ENCODE measurements at regions not wholly inside any gene's neighbourhood (a gene's known extent, or its start where the extent isn't known, plus 50 kb on each side); places are given as distances from the start of the nearest gene placed in this dataset.
A peak's percentile ranks its signal among the peaks of the same experiment; 100 is the strongest.
"Not testable (repeated sequence)": the region's sequence is repeated elsewhere in the genome, so short reads cannot be mapped to it uniquely, and the experiment has no call there.

DNA sequence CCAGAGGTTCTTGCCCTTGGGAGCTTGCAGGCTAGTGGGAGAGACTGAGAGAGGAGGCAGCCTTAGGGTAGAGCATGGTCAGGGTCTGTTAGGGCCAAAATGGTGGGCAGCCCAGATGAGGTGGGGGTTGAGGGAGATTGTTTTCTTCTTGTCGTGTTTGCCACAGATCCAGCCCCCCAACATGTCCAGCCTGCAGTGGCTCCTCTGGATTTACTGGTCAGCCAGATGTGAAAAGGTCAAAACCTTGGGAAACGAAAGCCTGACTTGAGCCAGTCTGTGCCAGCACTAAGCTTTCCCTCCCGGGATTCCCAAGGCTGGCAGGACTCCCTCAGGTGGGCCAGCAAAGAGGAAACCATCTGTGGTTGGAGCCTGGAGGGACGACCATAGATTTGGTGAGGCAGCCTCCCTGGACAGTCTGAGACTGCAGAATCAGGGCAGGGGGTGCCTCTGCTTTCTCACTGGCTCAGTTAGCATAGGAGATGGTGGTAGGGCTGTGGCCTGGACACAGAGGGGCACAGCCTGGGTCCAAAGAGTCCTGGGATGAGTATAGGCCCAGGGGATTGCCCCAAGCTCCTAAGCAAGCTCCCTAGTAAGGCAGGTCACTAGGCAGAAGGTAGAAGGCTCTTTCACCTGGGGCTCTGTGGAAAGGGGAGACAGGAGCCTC is 51.2 kb upstream of the PRR23C start:
- DNase-seq: no peak

DNA sequence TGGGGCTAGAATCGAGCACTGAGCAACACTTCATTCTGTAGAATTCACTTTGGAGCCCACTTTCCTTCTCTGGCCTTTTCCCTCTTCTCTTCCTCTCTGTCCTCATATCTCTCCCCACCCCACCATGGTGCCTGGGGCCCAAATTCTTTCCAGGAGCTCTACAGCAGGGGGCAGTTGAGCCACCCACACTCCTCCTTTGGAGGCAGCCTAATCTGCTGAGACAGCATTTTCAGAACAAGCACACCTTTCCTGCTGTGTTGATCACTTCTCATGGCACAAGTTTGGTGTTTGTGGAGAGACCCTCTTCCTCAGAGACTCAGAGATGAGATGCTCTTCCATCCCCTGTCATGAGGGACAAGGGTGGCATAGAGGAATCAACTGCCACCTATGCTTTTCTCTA is 52.0 kb upstream of the PRR23C start:
- DNase-seq: no peak

DNA sequence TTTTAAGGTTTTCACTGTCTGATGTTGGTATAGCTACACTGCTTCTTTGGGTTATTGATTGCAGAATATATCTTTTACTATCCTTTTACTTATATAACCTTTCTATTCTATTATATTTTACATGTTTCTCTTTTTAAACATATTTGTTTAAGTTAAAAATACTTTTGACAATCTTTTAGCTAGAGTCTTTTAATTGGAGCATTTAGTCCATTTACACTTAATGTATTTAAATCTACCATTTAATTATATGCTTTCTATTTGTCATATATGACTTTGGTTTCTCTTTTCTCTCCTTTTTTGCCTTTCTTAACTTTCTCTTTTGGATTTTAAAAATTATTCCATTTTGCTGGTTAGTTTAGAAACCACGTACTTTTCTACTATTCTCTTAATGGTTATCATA is 53.7 kb upstream of the PRR23C start:
- no peak for DNase-seq

DNA sequence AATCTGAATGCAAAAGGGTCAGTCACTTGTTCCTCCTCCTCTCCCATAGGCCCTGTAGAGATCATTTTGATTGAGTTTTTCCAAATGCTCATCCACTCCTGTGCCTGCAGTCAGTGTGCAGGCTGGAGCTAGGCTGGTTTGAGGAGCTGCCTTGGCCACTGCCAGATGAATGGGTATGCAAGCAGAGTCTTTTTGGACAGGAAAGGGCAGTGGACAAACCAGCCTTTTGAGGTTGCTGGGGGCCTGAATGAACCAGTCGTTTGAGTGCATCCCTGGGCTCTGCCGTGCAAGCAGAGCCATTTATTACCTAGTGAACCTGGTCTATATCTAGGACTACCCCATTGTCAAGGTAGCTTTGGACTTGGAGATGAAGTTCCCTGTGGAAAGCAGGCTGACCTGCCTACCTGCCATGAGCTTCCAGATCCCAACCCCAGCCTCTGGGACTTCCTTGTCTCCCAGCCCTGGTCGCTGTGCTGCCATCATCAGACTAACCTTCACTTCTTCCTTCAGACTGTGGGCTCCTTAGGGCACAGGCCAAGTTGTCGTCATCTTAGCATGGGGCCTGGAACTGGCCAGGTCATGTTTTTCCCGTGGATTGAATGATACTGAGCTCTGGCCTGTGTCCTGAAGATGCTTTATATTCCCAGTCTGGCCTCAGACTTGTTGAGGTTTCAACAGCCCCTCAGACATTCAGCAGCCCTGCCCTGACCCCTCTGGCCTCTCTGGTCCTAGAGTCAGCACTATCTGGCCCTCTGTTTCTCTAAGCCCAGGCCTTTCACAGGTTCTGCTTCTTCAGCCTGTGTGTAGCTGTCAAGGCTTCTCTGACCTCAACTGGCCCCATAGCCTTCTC is 55.5 kb upstream of the PRR23C start:
- no peak for DNase-seq

DNA sequence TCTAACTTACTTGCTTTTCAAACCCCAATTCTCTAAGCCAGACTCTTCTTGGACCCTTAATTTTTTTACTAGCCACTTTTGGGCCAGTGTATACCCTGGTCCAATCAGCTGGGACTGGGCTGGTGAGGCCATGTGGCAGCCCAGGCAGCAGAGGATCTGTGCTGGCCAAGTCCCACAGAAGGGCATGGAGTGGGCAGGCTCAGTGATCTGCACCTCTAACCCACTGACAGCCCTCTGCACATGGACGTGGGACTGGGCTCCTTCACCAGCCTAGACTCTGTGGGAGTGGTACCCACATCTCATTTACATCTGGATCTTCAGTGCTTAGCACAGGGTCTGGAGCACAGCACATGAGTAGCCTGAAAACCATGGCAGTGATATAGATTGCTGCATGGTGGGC is 56.1 kb upstream of the PRR23C start:
- DNase-seq: no peak

DNA sequence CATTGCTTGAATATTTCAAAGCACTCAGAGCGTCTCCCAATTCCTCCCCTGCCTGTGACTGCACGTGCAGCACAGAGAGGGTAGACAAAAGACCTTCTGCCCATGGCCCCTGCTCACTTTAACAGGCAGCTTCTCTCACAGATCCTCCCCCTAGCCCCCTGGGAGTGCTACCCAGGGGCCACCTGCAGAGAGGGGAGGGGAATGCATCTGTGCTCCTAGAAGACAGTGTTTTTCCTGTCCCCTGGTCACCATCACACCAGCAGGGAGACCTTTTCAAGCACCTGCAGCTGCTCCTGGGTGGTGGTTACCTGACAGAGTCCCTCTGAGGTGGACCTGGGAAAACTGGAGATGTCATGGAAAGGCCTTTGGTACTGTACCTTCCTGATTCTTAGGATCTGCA is 56.7 kb upstream of the PRR23C start:
- no peak for DNase-seq

DNA sequence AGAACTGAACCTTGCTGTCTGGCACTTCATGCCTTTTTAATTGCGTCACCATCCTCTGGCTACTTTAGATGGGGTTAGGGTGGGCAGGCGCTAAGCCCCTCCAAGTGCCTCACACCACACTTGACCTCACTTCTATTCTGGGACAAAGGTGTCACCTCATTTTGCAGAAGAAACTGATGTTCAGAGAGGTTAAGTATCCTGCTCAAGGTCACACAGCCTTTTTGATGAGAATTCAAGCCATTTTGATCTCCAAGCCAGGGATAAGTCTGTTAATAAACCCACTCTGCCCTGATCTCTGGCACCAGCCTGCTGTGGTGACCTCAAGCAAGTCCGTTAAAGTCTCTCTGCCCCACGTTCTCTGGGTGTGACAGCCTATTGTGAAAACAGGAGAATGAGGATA is 58.8 kb upstream of the PRR23C start:
- DNase-seq: no peak

DNA sequence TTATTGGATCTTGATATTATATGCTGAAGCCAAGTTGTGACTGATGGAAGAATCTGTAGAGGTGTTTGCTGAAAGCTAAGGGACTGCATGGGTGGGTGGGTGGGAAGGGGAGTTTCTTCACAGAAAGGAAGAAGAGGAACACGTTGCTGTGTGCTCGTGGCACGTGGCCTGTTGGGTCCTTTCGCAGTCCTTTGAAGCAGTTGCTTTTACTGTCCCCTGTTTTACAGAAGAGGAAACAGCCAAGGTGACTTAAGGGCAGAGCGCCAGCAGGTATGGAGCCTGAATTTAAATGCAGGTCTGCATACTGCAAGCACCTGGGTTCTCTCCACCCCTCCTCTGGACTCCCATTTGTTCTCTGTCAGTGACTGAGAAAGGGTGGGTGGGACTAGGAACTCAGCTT is 59.4 kb upstream of the PRR23C start:
- no peak for DNase-seq

DNA sequence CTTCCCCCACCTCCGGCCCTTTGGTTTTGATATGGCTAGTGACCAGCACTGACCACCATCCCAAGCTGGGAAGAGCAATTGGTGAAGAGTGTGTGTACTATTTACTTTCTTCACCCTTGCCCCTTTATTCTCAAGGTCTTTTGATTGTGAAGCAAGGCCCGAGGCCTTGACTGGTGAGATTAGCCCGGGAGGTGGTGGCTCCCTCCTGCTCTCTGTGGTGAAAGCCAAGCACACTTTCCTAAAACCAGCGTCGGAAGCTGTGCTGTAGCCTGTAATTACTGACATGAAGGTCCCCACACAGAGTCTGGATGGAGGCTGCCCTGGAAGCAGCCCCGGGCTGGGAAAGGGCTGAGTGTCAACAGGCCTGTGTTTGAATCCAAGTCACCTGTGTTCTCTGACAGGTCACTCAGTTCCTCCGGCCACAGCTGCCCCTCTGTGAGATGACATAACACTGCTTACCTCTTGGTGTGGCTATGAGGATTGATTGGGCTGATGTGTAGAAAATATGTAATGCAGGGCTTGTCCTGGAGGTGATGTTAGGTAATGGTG is 60.5 kb upstream of the PRR23C start:
- DNase-seq: no peak

DNA sequence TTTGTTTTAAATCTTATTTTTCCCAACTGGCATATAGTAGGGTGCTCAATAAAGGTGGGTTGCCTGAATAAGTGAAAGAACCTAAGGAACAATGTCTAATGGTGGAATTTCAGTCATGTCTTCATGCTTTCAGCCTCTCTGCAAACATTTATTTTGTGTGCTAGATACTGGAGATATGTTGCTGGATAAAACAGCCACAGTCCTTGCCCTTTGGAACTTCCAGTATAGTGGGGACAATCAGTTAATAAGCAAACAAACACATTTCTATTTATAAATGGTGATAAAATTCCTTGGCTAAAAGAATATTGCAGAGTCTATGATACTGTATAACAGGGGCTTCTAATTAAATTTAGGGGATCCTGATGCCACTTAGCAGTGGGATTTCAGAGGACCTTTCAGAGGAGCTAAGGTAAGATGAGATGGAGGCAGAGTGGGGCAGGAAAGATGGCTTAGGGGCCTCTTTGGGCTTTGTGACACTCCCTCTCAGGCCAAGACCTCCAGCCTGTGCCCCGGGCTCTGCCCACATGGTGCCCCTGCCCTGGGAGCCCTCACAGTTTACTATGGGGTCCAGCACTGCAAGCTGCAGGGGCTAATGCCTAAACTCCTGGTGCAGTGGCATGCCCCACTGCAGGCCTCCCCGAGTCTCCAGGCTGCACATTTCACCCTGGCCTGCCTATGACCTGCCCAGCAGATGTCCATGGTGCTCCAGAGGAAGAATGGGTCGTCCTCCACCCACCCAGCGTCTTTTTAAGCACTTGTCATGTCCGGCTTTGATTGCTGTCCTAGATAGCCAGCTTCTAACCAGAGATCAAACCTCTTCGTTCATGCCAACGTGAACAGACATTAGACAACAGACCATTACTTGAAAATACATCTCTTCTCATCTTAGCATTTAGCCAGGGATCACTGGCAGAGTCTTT is 61.6 kb upstream of the PRR23C start:
- DNase-seq: no peak

DNA sequence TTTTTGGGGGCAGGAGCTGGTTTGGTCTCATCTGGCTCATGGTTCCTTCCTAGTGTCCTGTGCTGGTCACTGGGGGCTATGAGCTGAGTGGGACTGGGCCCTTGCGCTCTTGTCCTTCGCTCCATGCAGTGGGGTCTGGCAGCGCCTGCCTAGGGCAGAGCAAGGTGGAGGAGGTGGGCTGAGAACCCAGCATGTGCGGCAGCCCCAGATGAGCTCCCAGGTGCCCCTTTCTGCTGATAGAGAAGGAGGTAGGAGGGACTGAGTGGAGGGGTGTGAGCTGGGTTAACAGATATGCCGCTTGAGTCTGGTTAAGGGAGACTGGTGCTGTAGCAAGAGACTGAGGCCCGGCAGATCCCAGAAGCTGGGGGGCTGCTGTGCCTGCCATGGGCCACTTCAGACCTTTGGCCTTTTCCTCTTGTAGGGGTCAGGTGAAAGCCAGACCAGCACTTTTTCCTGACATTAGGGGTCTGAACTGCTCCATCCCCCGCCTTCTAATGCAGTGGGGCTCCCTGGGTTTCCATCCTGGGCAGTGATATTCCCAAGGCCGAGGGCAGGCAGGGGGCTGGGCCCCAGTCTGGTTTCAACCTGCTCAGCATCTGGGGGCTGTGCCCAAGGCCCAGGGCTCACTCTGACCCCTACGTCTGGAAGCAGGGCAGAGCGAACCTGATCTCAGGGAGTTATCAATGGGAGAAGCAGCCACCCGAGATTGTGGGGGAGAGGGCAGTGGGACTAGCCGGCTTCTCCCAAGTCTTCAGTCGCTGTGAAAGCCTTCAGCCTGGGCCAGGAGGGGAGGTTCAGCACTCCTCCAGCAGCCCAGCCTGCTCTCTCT is 62.9 kb upstream of the PRR23C start:
- no peak for DNase-seq

DNA sequence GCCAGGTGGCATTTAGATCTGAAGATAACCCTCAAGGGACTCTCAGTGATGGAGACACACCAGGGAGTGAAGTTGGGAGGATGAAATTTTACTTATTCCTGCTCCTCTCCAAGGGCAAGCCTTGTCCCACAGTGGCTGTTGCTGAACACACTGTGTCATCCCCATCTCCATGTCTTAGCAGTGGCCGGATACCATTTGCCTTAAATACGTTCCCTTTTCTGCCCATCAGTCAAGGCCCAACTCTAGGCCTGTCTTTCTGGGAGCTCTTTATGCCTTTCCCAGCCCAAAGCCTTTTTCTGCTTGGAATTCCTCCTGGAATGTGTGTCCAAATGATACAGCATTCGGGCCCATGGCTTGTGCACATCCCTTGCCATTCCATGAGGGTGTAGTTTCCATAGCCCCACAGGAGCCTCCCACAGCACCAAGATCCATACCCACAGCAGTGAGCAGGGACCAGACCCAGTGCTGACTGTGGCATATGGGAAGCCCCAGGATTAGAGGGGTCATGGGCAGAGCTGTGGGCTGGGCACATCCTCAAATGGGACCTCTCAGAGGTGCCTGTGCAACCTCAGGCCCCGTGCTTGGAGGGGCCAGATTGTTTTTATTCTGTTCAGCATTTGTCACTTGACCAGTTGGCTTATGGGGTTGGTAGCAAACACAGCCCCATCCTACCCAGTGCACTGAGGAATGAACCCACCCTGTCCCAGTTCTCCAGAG is 63.7 kb upstream of the PRR23C start:
- DNase-seq: no peak

DNA sequence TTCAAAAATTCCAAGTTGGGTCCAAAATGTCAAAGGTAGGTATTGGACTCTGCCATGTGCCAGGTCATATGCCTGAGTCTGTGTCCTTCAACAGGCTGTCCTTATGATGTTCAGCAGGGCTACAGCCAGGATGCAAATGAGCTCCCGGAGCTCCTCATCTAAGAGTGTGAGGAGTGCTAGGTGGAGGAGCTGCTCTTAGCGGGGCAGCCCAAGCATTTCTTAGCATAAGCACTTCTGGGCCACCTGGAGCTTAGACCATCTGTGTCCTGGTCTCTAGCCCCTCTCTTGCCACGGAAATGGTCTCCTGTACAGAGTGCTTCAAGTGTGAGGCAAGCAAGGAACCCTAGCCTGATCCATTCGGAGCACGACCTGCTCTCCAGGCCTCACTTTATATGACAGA is 64.6 kb upstream of the PRR23C start:
- no peak for DNase-seq

DNA sequence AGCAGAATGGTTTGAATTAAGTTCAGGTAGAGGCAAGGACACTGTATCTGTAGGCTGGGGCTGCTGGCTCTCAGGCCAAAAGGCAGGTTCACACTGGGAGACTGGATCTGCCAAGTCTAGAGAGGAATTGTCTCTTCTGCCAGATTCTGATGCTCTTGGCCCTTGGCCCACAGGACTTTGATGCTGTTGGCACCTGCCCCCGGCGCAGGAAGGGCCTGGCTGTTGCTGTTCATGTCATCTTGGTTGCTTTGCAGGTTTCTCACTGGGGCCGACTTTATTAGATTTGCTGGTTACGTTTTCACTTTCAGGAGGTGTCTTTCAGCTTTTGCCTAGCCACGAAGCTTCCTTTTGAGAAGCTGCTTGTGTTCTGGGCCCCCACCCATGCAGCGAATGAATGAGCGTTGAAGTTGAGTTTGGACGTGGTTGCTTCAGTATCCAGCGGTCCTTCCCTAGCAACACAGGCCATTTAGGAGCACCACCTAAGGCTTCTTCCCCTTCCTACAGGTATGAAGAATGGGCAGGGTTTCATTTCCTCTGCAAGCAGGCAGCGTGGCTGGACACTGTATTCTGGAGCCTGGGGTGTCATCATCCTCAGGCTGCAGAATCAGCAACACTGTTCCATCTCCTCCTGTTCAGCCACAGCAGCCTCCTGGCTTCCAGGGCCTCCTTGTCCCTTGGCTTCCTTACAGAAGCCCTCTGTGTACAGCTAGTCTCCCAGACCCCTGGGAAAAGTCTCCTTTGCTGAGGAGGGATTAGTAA is 65.6 kb upstream of the PRR23C start:
- DNase-seq: no peak

DNA sequence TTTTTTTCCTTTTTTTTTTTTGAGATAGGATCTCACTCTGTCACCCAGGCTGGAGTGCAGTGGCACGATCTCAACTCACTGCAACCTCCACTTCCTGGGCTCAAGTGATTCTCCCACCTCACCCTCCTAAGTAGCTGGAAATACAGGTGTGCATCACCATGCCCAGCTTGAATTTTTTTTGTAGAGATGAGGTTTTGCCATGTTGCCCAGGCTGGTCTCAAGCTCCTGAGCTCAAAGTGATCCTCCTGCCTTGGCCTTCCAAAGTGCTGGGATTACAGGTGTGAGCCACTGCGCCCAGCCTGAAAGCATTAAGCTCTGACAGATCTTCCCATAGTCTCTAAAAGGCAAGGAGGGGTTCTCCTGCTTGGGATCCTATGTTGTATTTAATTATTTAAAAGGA is 66.2 kb upstream of the PRR23C start:
- DNase-seq: not testable (repeated sequence)

DNA sequence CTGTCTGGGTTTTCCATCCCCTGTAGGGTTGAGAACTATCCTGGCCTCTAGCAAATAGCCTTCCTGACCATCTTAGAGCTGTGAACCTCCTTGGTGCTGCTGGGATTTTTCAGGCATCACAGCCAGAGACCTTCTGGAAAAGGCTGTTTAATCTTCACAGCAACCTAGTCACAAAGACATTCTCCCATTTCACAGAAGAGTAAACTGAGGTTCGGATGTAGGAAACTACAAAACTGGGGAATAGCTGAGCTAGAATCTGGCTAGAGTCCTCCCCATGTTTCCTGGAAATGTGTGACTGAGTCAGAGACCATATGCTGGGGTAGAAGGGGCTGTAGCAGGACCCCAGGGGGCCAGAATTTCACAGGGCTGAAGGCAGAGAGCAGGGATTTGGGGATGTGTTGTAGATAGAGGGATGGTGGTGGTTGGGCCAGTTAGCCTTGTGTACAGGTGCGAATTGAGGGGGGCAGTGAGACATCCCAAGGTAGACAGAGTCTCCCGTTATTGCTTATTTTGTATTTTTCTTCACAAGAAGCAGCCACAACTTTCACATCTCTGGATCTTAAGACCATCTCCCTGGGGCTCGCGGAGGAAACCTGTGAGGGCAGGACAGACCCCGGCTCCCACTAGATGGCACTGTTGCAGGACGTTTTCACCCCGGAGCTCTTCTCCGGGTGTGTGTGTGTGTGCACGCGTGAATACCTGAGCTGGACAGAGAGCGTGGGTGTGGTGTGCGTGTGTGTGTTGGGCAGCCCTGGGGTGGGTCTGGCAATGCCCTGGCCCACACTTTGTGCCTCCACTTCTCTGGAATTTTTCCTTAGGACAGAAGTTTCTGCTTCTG is 66.9 kb upstream of the PRR23C start:
- peak; percentile 65 to 73 for DNase-seq

DNA sequence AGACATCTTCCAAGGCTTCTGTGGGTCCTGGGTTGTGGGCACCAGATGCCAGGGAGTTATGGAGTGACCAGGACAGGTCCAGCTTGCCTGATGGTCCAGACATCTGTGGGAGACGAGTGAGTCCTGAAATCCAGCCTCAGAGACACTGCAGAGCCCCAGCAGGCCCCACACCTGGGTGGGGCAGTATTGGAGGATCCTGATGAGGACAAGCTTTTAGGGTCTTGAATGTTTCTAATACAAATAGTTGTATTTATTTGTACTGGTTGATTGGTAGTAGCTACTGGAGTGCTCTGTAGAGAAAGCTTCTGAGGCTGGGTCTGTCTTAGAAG is 67.5 kb upstream of the PRR23C start:
- no peak for DNase-seq

DNA sequence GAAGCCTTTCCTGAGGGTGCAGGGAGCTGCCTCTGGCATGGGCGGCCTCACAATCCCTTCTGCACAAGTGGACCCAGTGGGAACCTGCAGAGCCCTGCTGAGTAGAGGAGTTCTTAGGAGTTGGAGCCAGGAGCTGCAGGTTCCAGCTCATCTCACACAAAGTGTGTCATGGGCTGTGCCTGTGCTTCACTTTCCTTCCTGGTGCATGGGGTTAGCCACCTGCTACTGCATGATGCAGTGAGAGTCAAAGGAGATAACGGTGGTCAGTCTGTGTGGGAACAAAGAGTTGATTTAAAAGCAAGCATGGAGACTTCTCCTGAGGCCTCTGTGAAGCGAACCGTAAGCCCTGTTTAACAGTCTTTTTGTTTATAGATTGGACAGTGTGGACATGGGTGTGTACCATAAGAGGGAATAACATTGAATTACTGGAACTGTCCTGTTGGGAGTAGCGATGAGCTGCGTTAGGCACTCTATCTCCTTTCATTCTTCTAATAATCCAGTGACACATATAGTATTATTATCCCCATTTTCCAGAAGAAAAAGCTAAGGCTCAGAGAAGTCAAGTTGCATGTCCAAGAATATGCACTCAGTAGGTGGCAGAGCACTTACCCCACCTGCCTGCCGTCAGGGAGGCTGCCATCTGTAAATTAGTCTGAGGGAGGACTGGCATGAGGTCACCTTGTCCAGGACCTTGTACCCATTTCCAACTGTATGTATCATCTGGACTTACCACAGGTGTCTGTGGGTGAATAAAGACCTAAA is 68.7 kb upstream of the PRR23C start:
- DNase-seq: no peak

DNA sequence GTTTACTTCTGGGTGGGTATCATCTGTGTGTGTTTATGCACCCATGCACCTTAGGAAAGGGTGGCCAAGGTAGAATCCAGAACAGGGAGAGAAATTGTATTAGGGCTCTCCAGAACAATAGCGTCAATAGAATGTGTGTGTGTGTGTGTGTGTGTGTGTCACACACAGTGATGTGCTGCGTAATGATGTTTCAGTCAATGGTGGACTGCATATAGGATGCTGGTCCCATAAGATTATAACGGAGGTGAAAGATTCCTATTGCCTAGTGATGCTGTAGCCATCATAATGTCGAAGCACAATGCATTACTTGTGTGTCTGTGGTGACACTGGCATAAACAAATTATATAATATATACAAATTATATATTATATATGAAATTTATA is 69.3 kb upstream of the PRR23C start:
- DNase-seq: no peak
